ENCODE measurements at regions not wholly inside any gene's neighbourhood (a gene's known extent, or its start where the extent isn't known, plus 50 kb on each side); places are given as distances from the start of the nearest gene placed in this dataset.

GRCh38 chr4:106796876-106797275 lies 239.2 kb downstream of the DKK2 start (continued):
- no peak for TF ChIP-seq PATZ1 (tag by site-specific recombination; IDR thresholded peaks at IDR 0.05)
- no peak for TF ChIP-seq ATF2 (tag by site-specific recombination; IDR thresholded peaks at IDR 0.05; ENCODE audit: low read depth)
- TF ChIP-seq PRDM4 (tag by site-specific recombination; IDR thresholded peaks at IDR 0.05), result no peak

- CTCF ChIA-PET, result no interaction called here
- Histone ChIP-seq H3K4me3 (ENCODE audit: low read depth, low read length) (no peak overlapping the region), H3K4me1 (ENCODE audit: control insufficient read depth, insufficient read depth, low read length) (no peaks in the 10 kb centered on the region), H3K27ac (ENCODE audit: extremely low read depth, low read depth, low read length) (no peak overlapping the region), H3K36me3 (ENCODE audit: control insufficient read depth in 2 of 2, insufficient read depth in 1 of 2, low read length in 2 of 2) (no peaks in the 10 kb centered on the region), H3K9me3 (ENCODE audit: control insufficient read depth, insufficient read depth, low read depth, low read length) (no peaks in the 10 kb centered on the region)
- TF ChIP-seq ZBTB17 (tag by site-specific recombination; IDR thresholded peaks at IDR 0.05) (no peak), ZNF366 (tag by site-specific recombination; conservative IDR thresholded peaks at IDR 0.05) (no peak), ZNF18 (tag by site-specific recombination; IDR thresholded peaks at IDR 0.05) (no peak), ZNF280D (tag by site-specific recombination; IDR thresholded peaks at IDR 0.05) (no peak), ZSCAN30 (tag by site-specific recombination; IDR thresholded peaks at IDR 0.05) (no peak), ZFHX2 (tag by site-specific recombination; conservative IDR thresholded peaks at IDR 0.05) (no peak), ZNF112 (tag by site-specific recombination; IDR thresholded peaks at IDR 0.05) (no peak)
- POLR2A ChIA-PET, result no interaction called here
Observed at GRCh38 chr4:106795326-106795725, 240.8 kb downstream of the DKK2 start.

GRCh38 chr4:106793933-106794332 lies 242.2 kb downstream of the DKK2 start:
- Histone ChIP-seq H3K27ac (ENCODE audit: extremely low read depth, low read depth, low read length) (no peak overlapping the region), H3K36me3 (ENCODE audit: control insufficient read depth in 2 of 2, insufficient read depth in 1 of 2, low read length in 2 of 2) (no peaks in the 10 kb centered on the region), H3K4me1 (ENCODE audit: control insufficient read depth, insufficient read depth, low read length) (no peaks in the 10 kb centered on the region), H3K9me3 (ENCODE audit: control insufficient read depth, insufficient read depth, low read depth, low read length) (no peaks in the 10 kb centered on the region), H3K4me3 (ENCODE audit: low read depth, low read length) (no peak overlapping the region)
- CTCF ChIA-PET, result no interaction called here
- POLR2A ChIA-PET, result no interaction called here
- no peak for TF ChIP-seq ZNF324 (tag by site-specific recombination; IDR thresholded peaks at IDR 0.05)
- no peak for TF ChIP-seq ZBTB49 (tag by site-specific recombination; IDR thresholded peaks at IDR 0.05; ENCODE audit: low read depth)
- no peak for TF ChIP-seq ZBTB8A (tag by site-specific recombination; IDR thresholded peaks at IDR 0.05)
- TF ChIP-seq ZBTB6 (tag by site-specific recombination; IDR thresholded peaks at IDR 0.05), result no peak
- no peak for TF ChIP-seq ZNF677 (tag by site-specific recombination; IDR thresholded peaks at IDR 0.05)
- no peak for TF ChIP-seq ZSCAN18 (tag by site-specific recombination; IDR thresholded peaks at IDR 0.05)
- no peak for TF ChIP-seq ZNF404 (tag by site-specific recombination; IDR thresholded peaks at IDR 0.05)
